ENCODE measurements at regions not wholly inside any gene's neighbourhood (a gene's known extent, or its start where the extent isn't known, plus 50 kb on each side); places are given as distances from the start of the nearest gene placed in this dataset.
"Not testable (repeated sequence)": the region's sequence is repeated elsewhere in the genome, so short reads cannot be mapped to it uniquely, and the experiment has no call there.

- no peaks in the 10 kb centered on the region for H3K27me3 ChIP-seq (replicated peaks)
- H3K27ac ChIP-seq = no peak overlapping the region
- H3K4me1 ChIP-seq (replicated peaks) = no peaks in the 10 kb centered on the region
- peaks cover 8% of the 10 kb centered on the region; the same call in 1 of the 2 replicates for H3K9me3 ChIP-seq (replicated peaks)
- no peak for DNase-seq (ENCODE audit: low read depth in 1 of 2, low spot score in 2 of 2)
- H3K4me3 ChIP-seq = no peak overlapping the region
- H3K36me3 ChIP-seq = no peaks in the 10 kb centered on the region
These were observed 415.4 kb upstream of the FRG1 start for GRCh38 chr4:189525304-189525703.

DNA sequence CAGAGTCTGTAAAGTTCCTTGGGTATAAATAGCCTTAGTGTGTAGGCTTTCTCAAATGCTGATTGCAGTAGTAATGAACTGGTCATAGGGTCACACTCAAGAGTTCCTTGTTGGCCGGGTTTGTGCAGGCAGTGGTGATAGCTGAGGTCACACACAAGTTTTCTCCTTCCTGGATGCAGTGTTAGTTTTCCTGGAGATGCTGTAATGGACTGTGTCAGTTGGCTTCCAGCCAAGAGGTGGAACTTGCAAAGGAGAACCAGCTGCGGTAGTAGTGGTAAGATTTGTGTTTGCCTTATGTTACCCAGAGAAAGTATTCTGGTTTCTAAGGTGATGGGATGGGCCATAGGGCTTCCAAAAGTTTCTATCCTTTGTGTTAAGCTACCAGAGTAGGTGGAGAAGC lies 409.8 kb upstream of the FRG1 start:
- no peak overlapping the region for H3K27ac ChIP-seq
- H3K36me3 ChIP-seq = no peaks in the 10 kb centered on the region
- H3K27me3 ChIP-seq (replicated peaks) = no peaks in the 10 kb centered on the region
- no peaks in the 10 kb centered on the region for H3K4me1 ChIP-seq (replicated peaks)
- H3K4me3 ChIP-seq = no peak overlapping the region
- H3K9me3 ChIP-seq (replicated peaks) = peaks cover 20% of the 10 kb centered on the region
- no peak for DNase-seq (ENCODE audit: low read depth in 1 of 2, low spot score in 2 of 2)

DNA sequence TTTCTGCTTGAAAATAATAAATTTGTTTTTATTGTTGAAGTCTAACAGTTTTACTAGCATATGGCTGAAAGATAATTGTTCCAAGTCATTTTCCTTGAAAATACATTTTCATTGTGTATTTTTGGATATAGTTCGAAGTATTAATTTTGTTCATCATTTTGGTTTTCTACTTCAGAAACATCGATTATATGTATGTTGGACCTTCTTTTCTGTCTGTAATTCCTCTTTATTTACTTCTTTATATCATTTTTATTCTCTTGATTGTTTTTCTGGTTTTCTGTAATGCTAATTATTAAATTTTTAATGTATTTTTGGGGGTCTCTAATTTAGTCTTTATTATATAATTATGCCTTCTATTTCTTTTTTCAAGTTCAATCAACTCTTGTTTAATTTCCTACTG lies 407.1 kb upstream of the FRG1 start:
- no peak overlapping the region for H3K4me3 ChIP-seq
- H3K27me3 ChIP-seq (replicated peaks) = no peaks in the 10 kb centered on the region
- peaks cover 12% of the 10 kb centered on the region for H3K9me3 ChIP-seq (replicated peaks)

DNA sequence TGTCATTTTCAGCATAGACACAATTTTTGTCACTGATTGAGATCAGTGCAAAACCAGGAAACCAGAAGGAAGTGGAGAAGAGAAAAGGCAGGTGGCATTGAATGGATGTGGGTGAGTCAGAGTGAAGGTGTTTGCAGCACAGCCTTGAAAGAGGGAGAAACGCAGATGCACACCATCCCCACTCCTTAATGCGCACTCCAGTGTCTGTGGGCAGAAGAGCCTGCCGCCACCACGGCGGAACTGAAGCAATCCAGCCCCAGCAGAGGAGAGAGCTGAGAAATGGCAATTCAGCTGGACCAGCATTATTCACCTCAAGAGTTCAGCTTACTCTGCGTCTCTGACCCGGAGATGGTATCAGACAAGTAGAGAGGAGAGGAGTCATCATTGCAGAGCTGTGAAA lies 393.1 kb upstream of the FRG1 start:
- no peaks in the 10 kb centered on the region for H3K4me1 ChIP-seq (replicated peaks)
- H3K4me3 ChIP-seq = no peak overlapping the region
- 0 out of 2 replicates have a peak, but pooled peaks cover 5% of the 10 kb centered on the region for H3K9me3 ChIP-seq (replicated peaks)
- H3K27ac ChIP-seq = no peak overlapping the region
- no peaks in the 10 kb centered on the region for H3K27me3 ChIP-seq (replicated peaks)
- DNase-seq (ENCODE audit: low read depth in 1 of 2, low spot score in 2 of 2) = no peak
- no peaks in the 10 kb centered on the region for H3K36me3 ChIP-seq

More for the DNA sequence above, 407.1 kb upstream of the FRG1 start:
- Histone ChIP-seq H3K36me3 (no peaks in the 10 kb centered on the region), H3K4me1 (replicated peaks) (no peaks in the 10 kb centered on the region), H3K27ac (no peak overlapping the region)
- no peak for DNase-seq (ENCODE audit: low read depth in 1 of 2, low spot score in 2 of 2)

DNA sequence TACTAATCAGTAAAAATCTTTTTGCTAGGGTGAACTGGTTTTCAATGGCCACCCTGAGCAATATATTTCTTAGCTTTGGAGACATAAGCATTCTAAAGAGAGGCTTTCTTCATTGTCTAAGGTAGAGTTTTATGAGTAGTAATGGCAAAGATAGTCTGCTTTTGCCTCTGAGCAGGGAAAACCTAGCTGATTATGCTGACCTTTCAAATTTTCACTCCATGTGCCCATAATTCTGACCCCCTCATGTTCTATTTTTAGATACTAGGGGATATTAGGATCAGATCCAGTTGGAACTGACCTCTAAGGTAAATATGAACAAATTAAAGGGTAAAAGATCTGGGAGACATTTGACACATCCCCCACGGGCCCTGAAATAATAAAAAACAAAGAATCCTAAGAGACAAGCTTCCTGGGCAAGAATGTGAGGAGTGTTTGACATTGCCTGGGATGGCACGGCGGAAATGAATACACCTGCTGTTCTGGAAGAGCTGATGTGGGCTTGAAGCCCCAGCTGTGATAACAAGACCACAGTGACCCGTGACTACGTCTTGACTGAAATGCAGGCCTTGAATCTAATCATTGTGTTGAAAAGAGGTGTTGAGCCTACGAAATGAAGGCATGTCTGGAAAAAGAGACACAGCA lies 392.1 kb upstream of the FRG1 start:
- Histone ChIP-seq H3K36me3 (no peaks in the 10 kb centered on the region), H3K27me3 (replicated peaks) (no peaks in the 10 kb centered on the region), H3K4me1 (replicated peaks) (no peaks in the 10 kb centered on the region), H3K4me3 (no peak overlapping the region), H3K27ac (no peak overlapping the region), H3K9me3 (replicated peaks) (0 out of 2 replicates have a peak, but pooled peaks cover 5% of the 10 kb centered on the region)
- DNase-seq (ENCODE audit: low read depth in 1 of 2, low spot score in 2 of 2) = no peak

DNA sequence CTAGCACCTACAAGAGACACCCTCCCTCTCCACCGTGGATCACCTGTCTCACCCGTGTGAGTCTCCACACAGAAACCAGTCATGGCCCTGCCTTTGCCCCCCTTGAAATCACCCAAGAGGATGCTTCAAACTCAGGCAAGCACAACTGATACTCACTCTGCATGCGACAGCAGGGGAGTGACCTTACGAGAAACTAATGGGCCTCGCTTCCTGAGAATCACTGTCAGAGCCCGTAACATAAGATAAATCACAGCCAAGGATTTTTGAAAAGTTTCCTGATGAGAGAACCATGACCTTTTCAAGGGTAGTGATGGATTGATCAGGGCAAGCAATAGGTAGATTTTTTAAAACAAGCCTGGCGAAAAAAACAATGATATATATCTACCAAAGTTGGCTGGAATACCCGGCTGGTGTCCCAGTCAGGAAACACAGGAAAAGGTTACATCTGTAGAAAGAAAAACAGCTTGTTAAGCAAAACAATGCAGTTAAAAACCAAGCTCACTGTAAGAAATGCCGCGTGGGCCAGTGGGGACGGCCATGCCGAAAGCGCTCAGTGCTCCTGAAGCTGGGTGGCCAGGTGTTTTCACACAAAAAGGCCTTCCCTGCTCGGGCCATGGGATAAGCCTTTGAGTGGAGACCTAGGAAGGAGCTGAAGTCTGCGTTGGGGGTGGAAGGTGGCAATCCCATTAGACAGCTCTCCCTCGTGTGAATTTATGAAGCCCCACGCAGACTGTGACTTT lies 388.6 kb upstream of the FRG1 start:
- not testable (repeated sequence) for H3K36me3 ChIP-seq; H3K4me1 ChIP-seq (replicated peaks); H3K27ac ChIP-seq; H3K4me3 ChIP-seq; DNase-seq (ENCODE audit: low read depth in 1 of 2, low spot score in 2 of 2); H3K9me3 ChIP-seq (replicated peaks); H3K27me3 ChIP-seq (replicated peaks)

DNA sequence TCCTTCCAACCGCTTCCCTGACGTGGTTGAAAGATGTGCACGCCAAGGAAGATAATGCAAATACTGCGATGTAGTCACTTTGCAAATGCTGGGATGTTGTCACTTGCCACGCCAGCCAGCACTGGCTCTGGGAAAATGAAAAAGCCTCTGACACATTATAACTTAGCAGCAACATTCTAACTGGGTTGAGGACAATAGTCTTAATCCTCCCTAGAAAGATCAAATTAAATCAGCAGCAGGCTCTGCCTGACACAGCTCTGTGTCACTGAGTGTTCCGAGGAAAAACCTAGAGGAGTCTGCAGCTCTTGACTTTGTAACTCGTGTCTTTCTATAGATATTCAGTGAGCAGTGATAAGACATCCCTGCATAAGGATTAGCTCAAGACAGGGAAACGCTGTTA lies 380.1 kb upstream of the FRG1 start:
- not testable (repeated sequence) for H3K9me3 ChIP-seq (replicated peaks); H3K27ac ChIP-seq; DNase-seq (ENCODE audit: low read depth in 1 of 2, low spot score in 2 of 2); H3K27me3 ChIP-seq (replicated peaks); H3K4me1 ChIP-seq (replicated peaks); H3K36me3 ChIP-seq; H3K4me3 ChIP-seq

GRCh38 chr4:189563751-189564150 lies 376.9 kb upstream of the FRG1 start:
- H3K27me3 ChIP-seq (replicated peaks) = not testable (repeated sequence)

GRCh38 chr4:189566271-189566670 lies 374.4 kb upstream of the FRG1 start:
- not testable (repeated sequence) for H3K27ac ChIP-seq; H3K9me3 ChIP-seq (replicated peaks); H3K4me1 ChIP-seq (replicated peaks); DNase-seq (ENCODE audit: low read depth in 1 of 2, low spot score in 2 of 2); H3K36me3 ChIP-seq; H3K4me3 ChIP-seq; H3K27me3 ChIP-seq (replicated peaks)

More at GRCh38 chr4:189563751-189564150, 376.9 kb upstream of the FRG1 start:
- H3K9me3 ChIP-seq (replicated peaks); H3K4me1 ChIP-seq (replicated peaks); H3K36me3 ChIP-seq; H3K4me3 ChIP-seq; DNase-seq (ENCODE audit: low read depth in 1 of 2, low spot score in 2 of 2); H3K27ac ChIP-seq: not testable (repeated sequence)

- not testable (repeated sequence) for H3K4me3 ChIP-seq; H3K36me3 ChIP-seq; H3K4me1 ChIP-seq (replicated peaks); H3K9me3 ChIP-seq (replicated peaks); H3K27ac ChIP-seq; DNase-seq (ENCODE audit: low read depth in 1 of 2, low spot score in 2 of 2); H3K27me3 ChIP-seq (replicated peaks)
These were observed 373.8 kb upstream of the FRG1 start for GRCh38 chr4:189566900-189567299.

DNA sequence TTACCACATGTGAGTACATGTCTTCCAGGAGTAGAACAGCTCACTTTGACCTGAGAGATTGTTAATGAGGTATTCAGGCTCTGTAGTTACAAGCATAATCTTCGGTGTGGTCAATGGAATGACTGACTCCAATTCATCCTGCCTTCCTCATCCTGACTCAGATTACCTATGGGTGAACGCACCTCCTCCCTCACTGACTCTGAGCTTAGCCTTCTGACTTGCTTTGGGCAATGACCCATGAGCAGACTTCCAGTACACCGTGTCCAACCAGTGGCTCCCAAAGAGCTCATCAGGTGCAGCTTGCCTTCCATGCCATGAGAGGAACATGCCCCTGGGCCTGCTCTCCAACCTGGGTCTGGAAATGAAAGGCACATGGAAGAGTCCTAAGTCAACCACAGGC lies 361.0 kb upstream of the FRG1 start:
- not testable (repeated sequence) for H3K27me3 ChIP-seq (replicated peaks); H3K4me3 ChIP-seq; H3K27ac ChIP-seq; H3K9me3 ChIP-seq (replicated peaks); H3K4me1 ChIP-seq (replicated peaks); DNase-seq (ENCODE audit: low read depth in 1 of 2, low spot score in 2 of 2); H3K36me3 ChIP-seq

GRCh38 chr4:189586908-189587632 lies 353.6 kb upstream of the FRG1 start:
- not testable (repeated sequence) for DNase-seq (ENCODE audit: low read depth in 1 of 2, low spot score in 2 of 2); H3K27me3 ChIP-seq (replicated peaks); H3K4me1 ChIP-seq (replicated peaks); H3K27ac ChIP-seq; H3K4me3 ChIP-seq; H3K9me3 ChIP-seq (replicated peaks); H3K36me3 ChIP-seq

DNA sequence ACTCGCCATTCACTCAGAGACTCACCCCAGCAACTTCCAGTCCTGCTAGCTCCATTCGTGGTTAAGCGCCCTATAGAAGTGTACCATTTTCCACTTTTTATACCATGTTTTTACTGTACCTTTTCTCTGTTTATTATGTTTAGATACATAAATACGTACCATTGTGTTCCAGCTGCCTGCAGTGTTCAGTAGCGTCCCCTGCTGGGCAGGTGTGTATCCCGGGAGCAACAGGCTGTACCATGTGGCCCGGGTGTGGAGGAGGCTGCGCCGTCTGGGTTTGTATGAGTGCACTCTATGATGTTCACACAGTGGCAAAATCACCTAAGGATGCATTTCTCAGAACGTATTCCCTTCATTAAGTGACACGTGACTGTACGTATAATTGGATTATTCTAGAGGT lies 351.5 kb upstream of the FRG1 start:
- H3K4me1 ChIP-seq (replicated peaks); H3K27ac ChIP-seq; H3K27me3 ChIP-seq (replicated peaks); H3K4me3 ChIP-seq; H3K9me3 ChIP-seq (replicated peaks); H3K36me3 ChIP-seq; DNase-seq (ENCODE audit: low read depth in 1 of 2, low spot score in 2 of 2): not testable (repeated sequence)

DNA sequence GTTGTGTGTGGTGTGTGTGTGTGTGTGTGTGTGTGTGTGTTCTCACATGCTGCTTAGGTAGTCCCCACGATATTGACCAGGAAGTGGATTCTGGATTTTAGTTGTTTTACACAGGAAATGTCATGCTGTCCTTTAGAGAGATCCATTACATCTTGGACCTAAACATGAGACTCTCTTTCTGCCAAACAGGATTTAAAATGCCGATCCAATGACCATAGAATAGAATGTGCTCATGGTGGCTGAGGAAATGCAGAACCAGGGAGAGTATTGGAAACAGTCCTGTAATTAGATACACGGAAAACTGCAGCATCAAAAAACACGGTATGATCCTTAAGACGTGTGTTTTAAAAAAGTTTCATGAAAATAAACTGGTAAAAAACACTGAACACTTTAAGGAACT lies 347.8 kb upstream of the FRG1 start:
- H3K4me3 ChIP-seq = no peak overlapping the region
- no peaks in the 10 kb centered on the region for H3K9me3 ChIP-seq (replicated peaks)
- no peaks in the 10 kb centered on the region for H3K36me3 ChIP-seq
- DNase-seq (ENCODE audit: low read depth in 1 of 2, low spot score in 2 of 2) = no peak
- H3K27me3 ChIP-seq (replicated peaks) = no peaks in the 10 kb centered on the region
- H3K27ac ChIP-seq = no peak overlapping the region
- H3K4me1 ChIP-seq (replicated peaks) = no peaks in the 10 kb centered on the region

All from SJSA1 (cell line).